ENCODE measurements at regions not wholly inside any gene's neighbourhood (a gene's known extent, or its start where the extent isn't known, plus 50 kb on each side); places are given as distances from the start of the nearest gene placed in this dataset.

GRCh38 chr2:150607390-150607811 is 119.9 kb upstream of the RND3 start:
- H3K36me3 Mint-ChIP-seq (ENCODE audit: unreplicated experiment): no peaks in the 10 kb centered on the region
- no peaks in the 10 kb centered on the region for H3K27me3 Mint-ChIP-seq (ENCODE audit: unreplicated experiment)
- H3K4me1 Mint-ChIP-seq (ENCODE audit: low read depth, unreplicated experiment): peaks cover 6% of the 10 kb centered on the region
- H3K4me3 Mint-ChIP-seq (ENCODE audit: unreplicated experiment): no peak overlapping the region
- TF ChIP-seq CTCF (IDR thresholded peaks at IDR 0.05; ENCODE audit: partially characterized antibody, unreplicated experiment): no peak
- no peak for DNase-seq
- H3K27ac Mint-ChIP-seq (ENCODE audit: unreplicated experiment): no peak overlapping the region
- H3K9me3 Mint-ChIP-seq (ENCODE audit: unreplicated experiment): no peaks in the 10 kb centered on the region

GRCh38 chr2:150606380-150607060 is 119.1 kb upstream of the RND3 start:
- Mint-ChIP-seq H3K27me3 (ENCODE audit: unreplicated experiment) (no peaks in the 10 kb centered on the region), H3K4me1 (ENCODE audit: low read depth, unreplicated experiment) (peaks cover 6% of the 10 kb centered on the region), H3K36me3 (ENCODE audit: unreplicated experiment) (no peaks in the 10 kb centered on the region), H3K9me3 (ENCODE audit: unreplicated experiment) (no peaks in the 10 kb centered on the region), H3K4me3 (ENCODE audit: unreplicated experiment) (no peak overlapping the region), H3K27ac (ENCODE audit: unreplicated experiment) (no peak overlapping the region)
- no peak for TF ChIP-seq CTCF (IDR thresholded peaks at IDR 0.05; ENCODE audit: partially characterized antibody, unreplicated experiment)
- DNase-seq: no peak

- TF ChIP-seq CTCF (IDR thresholded peaks at IDR 0.05; ENCODE audit: partially characterized antibody, unreplicated experiment): no peak
- H3K27me3 Mint-ChIP-seq (ENCODE audit: unreplicated experiment): no peaks in the 10 kb centered on the region
- no peak overlapping the region for H3K4me3 Mint-ChIP-seq (ENCODE audit: unreplicated experiment)
- no peaks in the 10 kb centered on the region for H3K36me3 Mint-ChIP-seq (ENCODE audit: unreplicated experiment)
- H3K4me1 Mint-ChIP-seq (ENCODE audit: low read depth, unreplicated experiment): peaks cover 6% of the 10 kb centered on the region
- no peak for DNase-seq
- no peak overlapping the region for H3K27ac Mint-ChIP-seq (ENCODE audit: unreplicated experiment)
- no peaks in the 10 kb centered on the region for H3K9me3 Mint-ChIP-seq (ENCODE audit: unreplicated experiment)
Observed at GRCh38 chr2:150605664-150606063, 118.2 kb upstream of the RND3 start.

- Mint-ChIP-seq H3K36me3 (ENCODE audit: unreplicated experiment) (no peaks in the 10 kb centered on the region), H3K27ac (ENCODE audit: unreplicated experiment) (no peak overlapping the region), H3K4me3 (ENCODE audit: unreplicated experiment) (no peak overlapping the region), H3K9me3 (ENCODE audit: unreplicated experiment) (no peaks in the 10 kb centered on the region), H3K4me1 (ENCODE audit: low read depth, unreplicated experiment) (peaks cover 2% of the 10 kb centered on the region), H3K27me3 (ENCODE audit: unreplicated experiment) (no peaks in the 10 kb centered on the region)
- DNase-seq: no peak
- no peak for TF ChIP-seq CTCF (IDR thresholded peaks at IDR 0.05; ENCODE audit: partially characterized antibody, unreplicated experiment)
Observed at GRCh38 chr2:150601280-150602038, 114.0 kb upstream of the RND3 start.

- Mint-ChIP-seq H3K4me1 (ENCODE audit: low read depth, unreplicated experiment) (peaks cover 2% of the 10 kb centered on the region), H3K27me3 (ENCODE audit: unreplicated experiment) (no peaks in the 10 kb centered on the region), H3K27ac (ENCODE audit: unreplicated experiment) (no peak overlapping the region), H3K9me3 (ENCODE audit: unreplicated experiment) (no peaks in the 10 kb centered on the region), H3K36me3 (ENCODE audit: unreplicated experiment) (no peaks in the 10 kb centered on the region), H3K4me3 (ENCODE audit: unreplicated experiment) (no peak overlapping the region)
- no peak for TF ChIP-seq CTCF (IDR thresholded peaks at IDR 0.05; ENCODE audit: partially characterized antibody, unreplicated experiment)
- no peak for DNase-seq
Observed at GRCh38 chr2:150599889-150600288, 112.4 kb upstream of the RND3 start.

Data from glutamatergic neuron (in vitro differentiated cells).